MM.1S (cell line): ENCODE measurements at regions not wholly inside any gene's neighbourhood (a gene's known extent, or its start where the extent isn't known, plus 50 kb on each side); places are given as distances from the start of the nearest gene placed in this dataset.

Source experiments
- DNase-seq: peaks from one replicate; pipeline ENCODE4 v3.0.0-alpha.2; 2015
- H2AFZ ChIP-seq: fragments of 300-600 bp; sonication (generic); 2 replicates; pipeline ENCODE4 v1.6.0; 2016; ENCODE audit warnings: antibody characterized with exemption, low read length
- H3F3A ChIP-seq: fragments of 300-600 bp; sonication (generic); 2 replicates; pipeline ENCODE4 v1.6.1; 2016; ENCODE audit warnings: mild to moderate bottlenecking, antibody characterized with exemption, low read length, moderate library complexity, mixed read lengths; ENCODE audit not compliant: insufficient read depth
- H3K27ac ChIP-seq: fragments of 300-600 bp; sonication (generic); 2 replicates; pipeline ENCODE4 v1.5.1; 2016; ENCODE audit warnings: mild to moderate bottlenecking, low read length
- H3K27me3 ChIP-seq: fragments of 300-600 bp; sonication (generic); replicated peaks from 2 replicates; pipeline ENCODE4 v1.6.0; 2016; ENCODE audit warnings: low read length; ENCODE audit not compliant: insufficient read depth
- H3K36me3 ChIP-seq: fragments of 300-600 bp; sonication (generic); replicated peaks from 2 replicates; pipeline ENCODE4 v1.6.1; 2016; ENCODE audit warnings: mild to moderate bottlenecking, low read length, mixed read lengths; ENCODE audit not compliant: insufficient read depth
- H3K4me1 ChIP-seq: fragments of 300-600 bp; sonication (generic); 2 replicates; pipeline ENCODE4 v1.6.1; 2016; ENCODE audit warnings: low read length, mixed read lengths
- H3K4me2 ChIP-seq: fragments of 300-600 bp; sonication (generic); 2 replicates; pipeline ENCODE4 v1.6.0; 2016; ENCODE audit warnings: low read depth, low read length
- H3K4me3 ChIP-seq: fragments of 300-600 bp; sonication (generic); 2 replicates; pipeline ENCODE4 v1.5.1; 2016; ENCODE audit warnings: low read length, mixed read lengths
- H3K79me2 ChIP-seq: fragments of 300-600 bp; sonication (generic); 2 replicates; pipeline ENCODE4 v1.6.1; 2016; ENCODE audit warnings: mixed run types, low read length, mixed read lengths
- H3K9ac ChIP-seq: fragments of 300-600 bp; sonication (generic); 2 replicates; pipeline ENCODE4 v1.6.1; 2016; ENCODE audit warnings: low read length, mixed read lengths
- H3K9me2 ChIP-seq: fragments of 300-600 bp; sonication (generic); replicated peaks from 2 replicates; pipeline ENCODE4 v1.6.1; 2016; ENCODE audit warnings: mild to moderate bottlenecking, low read length, mixed read lengths; ENCODE audit not compliant: insufficient read depth
- H3K9me3 ChIP-seq: fragments of 300-600 bp; sonication (generic); replicated peaks from 2 replicates; pipeline ENCODE4 v1.6.1; 2016; ENCODE audit warnings: mild to moderate bottlenecking, low read length, mixed read lengths; ENCODE audit not compliant: insufficient read depth
- H4K20me1 ChIP-seq: fragments of 300-600 bp; sonication (generic); 2 replicates; pipeline ENCODE4 v1.6.1; 2016; ENCODE audit warnings: mild to moderate bottlenecking, low read length, moderate library complexity, mixed read lengths; ENCODE audit not compliant: insufficient read depth
- CTCF ChIP-seq: fragments of 300-600 bp; sonication (generic); IDR thresholded peaks from 2 replicates; pipeline ENCODE4 v1.5.1; 2016; ENCODE audit warnings: antibody characterized with exemption, low read length, mixed read lengths
- EZH2 ChIP-seq: fragments of 300-600 bp; sonication (generic); optimal IDR thresholded peaks from 2 replicates; pipeline ENCODE3; 2017; ENCODE audit warnings: low read depth, mild to moderate bottlenecking, antibody characterized with exemption, low read length, mixed read lengths
- EZH2phosphoT487 ChIP-seq: fragments of 300-600 bp; sonication (generic); IDR thresholded peaks from 2 replicates; pipeline ENCODE4 v1.6.1; 2018; ENCODE audit warnings: antibody characterized with exemption, low read length

- no peak overlapping the region for H3K4me3 ChIP-seq
- H2AFZ ChIP-seq: no peak overlapping the region
- no peak overlapping the region for H3K9ac ChIP-seq
- no peak overlapping the region for H3K27ac ChIP-seq
- no peaks in the 10 kb centered on the region for H4K20me1 ChIP-seq
- H3K4me1 ChIP-seq: no peaks in the 10 kb centered on the region
- no peak for TF ChIP-seq EZH2
- TF ChIP-seq CTCF: no peak
- TF ChIP-seq EZH2phosphoT487: no peak
- no peak for DNase-seq
- no peaks in the 10 kb centered on the region for H3K9me2 ChIP-seq
- no peaks in the 10 kb centered on the region for H3K27me3 ChIP-seq
- H3K79me2 ChIP-seq: no peaks in the 10 kb centered on the region
- H3K9me3 ChIP-seq: no peaks in the 10 kb centered on the region
- no peaks in the 10 kb centered on the region for H3K36me3 ChIP-seq
- H3F3A ChIP-seq: no peaks in the 10 kb centered on the region
- no peak overlapping the region for H3K4me2 ChIP-seq
Measured at GRCh38 chr2:217366966-217367365, 507.1 kb upstream of the TNP1 start.

GRCh38 chr2:217366266-217366895, 506.5 kb upstream of the TNP1 start:
- Histone ChIP-seq H3K4me2 (no peak overlapping the region), H3K4me1 (no peaks in the 10 kb centered on the region), H3F3A (no peaks in the 10 kb centered on the region), H3K9me2 (no peaks in the 10 kb centered on the region), H3K36me3 (no peaks in the 10 kb centered on the region), H3K9ac (no peak overlapping the region), H3K79me2 (no peaks in the 10 kb centered on the region), H3K4me3 (no peak overlapping the region), H2AFZ (no peak overlapping the region), H3K9me3 (no peaks in the 10 kb centered on the region), H4K20me1 (no peaks in the 10 kb centered on the region), H3K27ac (no peak overlapping the region), H3K27me3 (no peaks in the 10 kb centered on the region)
- DNase-seq: no peak
- TF ChIP-seq CTCF (no peak), EZH2phosphoT487 (no peak), EZH2 (no peak)

GRCh38 chr2:217365656-217366055, 505.8 kb upstream of the TNP1 start:
- no peaks in the 10 kb centered on the region for H3K9me3 ChIP-seq
- no peaks in the 10 kb centered on the region for H3K27me3 ChIP-seq
- no peak overlapping the region for H2AFZ ChIP-seq
- no peaks in the 10 kb centered on the region for H3K36me3 ChIP-seq
- no peaks in the 10 kb centered on the region for H3K4me1 ChIP-seq
- H3K79me2 ChIP-seq: no peaks in the 10 kb centered on the region
- H3K4me2 ChIP-seq: no peak overlapping the region
- no peak overlapping the region for H3K9ac ChIP-seq
- no peaks in the 10 kb centered on the region for H3F3A ChIP-seq
- H3K4me3 ChIP-seq: no peak overlapping the region
- no peaks in the 10 kb centered on the region for H3K9me2 ChIP-seq
- DNase-seq: no peak
- H4K20me1 ChIP-seq: no peaks in the 10 kb centered on the region
- TF ChIP-seq EZH2: no peak
- no peak for TF ChIP-seq EZH2phosphoT487
- TF ChIP-seq CTCF: no peak
- H3K27ac ChIP-seq: no peak overlapping the region
